GM23248 (cell line): ENCODE measurements at regions not wholly inside any gene's neighbourhood (a gene's known extent, or its start where the extent isn't known, plus 50 kb on each side); places are given as distances from the start of the nearest gene placed in this dataset.
A peak's percentile ranks its signal among the peaks of the same experiment; 100 is the strongest.

Source experiments
- DNase-seq: peaks from one replicate; pipeline ENCODE4 v3.0.0-alpha.2; 2015
- H2AFZ ChIP-seq: fragments of 200-600 bp; sonication (generic); 2 replicates; pipeline ENCODE4 v1.6.1; 2016; ENCODE audit warnings: antibody characterized with exemption
- H3F3A ChIP-seq: fragments of 200-600 bp; sonication (generic); 2 replicates; pipeline ENCODE4 v1.6.1; 2016; ENCODE audit warnings: mild to moderate bottlenecking, antibody characterized with exemption, mixed run types; ENCODE audit not compliant: insufficient read depth
- H3K27ac ChIP-seq: fragments of 200-600 bp; sonication (generic); 2 replicates; pipeline ENCODE4 v1.5.1; 2016; ENCODE audit warnings: mild to moderate bottlenecking
- H3K27me3 ChIP-seq: fragments of 200-600 bp; sonication (generic); replicated peaks from 2 replicates; pipeline ENCODE4 v1.6.1; 2016; ENCODE audit warnings: mild to moderate bottlenecking; ENCODE audit not compliant: insufficient read depth
- H3K36me3 ChIP-seq: fragments of 200-600 bp; sonication (generic); 2 replicates; pipeline ENCODE4 v1.6.1; 2016; ENCODE audit warnings: low read depth, mild to moderate bottlenecking
- H3K4me1 ChIP-seq: fragments of 200-600 bp; sonication (generic); 2 replicates; pipeline ENCODE4 v1.6.1; 2016; ENCODE audit warnings: mild to moderate bottlenecking; ENCODE audit not compliant: insufficient read depth
- H3K4me2 ChIP-seq: fragments of 200-600 bp; sonication (generic); one replicate; pipeline ENCODE4 v1.6.1; 2016; ENCODE audit warnings: mild to moderate bottlenecking; ENCODE audit not compliant: unreplicated experiment
- H3K4me3 ChIP-seq: fragments of 200-600 bp; sonication (generic); 2 replicates; pipeline ENCODE4 v1.5.1; 2016; ENCODE audit warnings: mild to moderate bottlenecking
- H3K79me2 ChIP-seq: fragments of 200-600 bp; sonication (generic); 2 replicates; pipeline ENCODE4 v1.6.1; 2016; ENCODE audit warnings: mild to moderate bottlenecking; ENCODE audit not compliant: insufficient read depth
- H3K9ac ChIP-seq: fragments of 200-600 bp; sonication (generic); 2 replicates; pipeline ENCODE4 v1.6.1; 2016; ENCODE audit warnings: mild to moderate bottlenecking
- H3K9me2 ChIP-seq: fragments of 200-600 bp; sonication (generic); 2 replicates; pipeline ENCODE4 v1.6.1; 2016; ENCODE audit warnings: mixed run types, mild to moderate bottlenecking, moderate library complexity; ENCODE audit not compliant: insufficient read depth
- H3K9me3 ChIP-seq: fragments of 200-600 bp; sonication (generic); one replicate; pipeline ENCODE4 v1.6.1; 2017; ENCODE audit warnings: low read depth
- H4K20me1 ChIP-seq: fragments of 200-600 bp; sonication (generic); 2 replicates; pipeline ENCODE4 v1.6.0; 2016; ENCODE audit not compliant: insufficient read depth
- EZH2 ChIP-seq: fragments of 200-600 bp; sonication (generic); IDR thresholded peaks from 2 replicates; pipeline ENCODE4 v1.6.1; 2018; ENCODE audit warnings: antibody characterized with exemption, mild to moderate bottlenecking; ENCODE audit not compliant: insufficient read depth, poor library complexity, severe bottlenecking
- EZH2phosphoT487 ChIP-seq: fragments of 200-600 bp; sonication (generic); IDR thresholded peaks from 2 replicates; pipeline ENCODE4 v1.6.1; 2018; ENCODE audit warnings: antibody characterized with exemption, moderate library complexity, mild to moderate bottlenecking, low read depth; ENCODE audit not compliant: insufficient read depth
- WGBS, 2 experiments: methylation state at CpG; one replicate each; pipeline ENCODE4 v1.1.6; 2015 to 2017; ENCODE audit warnings: low lambda C conversion rate in 2 of 2, low coverage in 1 of 2; ENCODE audit errors: missing lambda C conversion rate in 2 of 2; 5-methylcytosine and 5-hydroxymethylcytosine counted together
- in situ Hi-C: fragments of 300-500 bp; cut with MboI; formaldehyde crosslinking; loops from 2 replicates; pipeline ENCODE4 v1.15.0; 2020

GRCh38 chr1:29395736-29396437 lies 159.6 kb downstream of the PTPRU start:
- Histone ChIP-seq H4K20me1 (no peaks in the 10 kb centered on the region), H3K9me2 (no peaks in the 10 kb centered on the region), H3K36me3 (no peaks in the 10 kb centered on the region), H2AFZ (no peak overlapping the region), H3K27ac (no peak overlapping the region), H3K4me3 (no peak overlapping the region), H3K9ac (no peak overlapping the region), H3K27me3 (no peaks in the 10 kb centered on the region), H3F3A (peaks cover 13% of the 10 kb centered on the region; the same call in 1 of the 2 replicates), H3K9me3 (no peaks in the 10 kb centered on the region), H3K79me2 (no peaks in the 10 kb centered on the region), H3K4me2 (no peak overlapping the region), H3K4me1 (peaks cover 14% of the 10 kb centered on the region; the same call in 1 of the 2 replicates)
- in situ Hi-C loops: no loop called here
- no peak for TF ChIP-seq EZH2
- no peak for TF ChIP-seq EZH2phosphoT487
- peak; percentile 39 for DNase-seq
- 36 to 40% methylated on average over 5 of the region's 5 CpGs for WGBS, 2 experiments

- in situ Hi-C loops: no loop called here
- no peak overlapping the region for H3K27ac ChIP-seq
Measured at GRCh38 chr1:29394521-29395225, 158.4 kb downstream of the PTPRU start.

GRCh38 chr1:29393451-29393826 lies 157.1 kb downstream of the PTPRU start:
- Histone ChIP-seq H3K36me3 (no peaks in the 10 kb centered on the region), H3K4me3 (no peak overlapping the region), H2AFZ (no peak overlapping the region), H3K27me3 (no peaks in the 10 kb centered on the region), H3K4me2 (no peak overlapping the region), H3K9me3 (no peaks in the 10 kb centered on the region), H3F3A (0 out of 2 replicates have a peak, but pooled peaks cover 3% of the 10 kb centered on the region), H3K79me2 (no peaks in the 10 kb centered on the region), H3K4me1 (0 out of 2 replicates have a peak, but pooled peaks cover 9% of the 10 kb centered on the region), H4K20me1 (no peaks in the 10 kb centered on the region), H3K27ac (no peak overlapping the region), H3K9me2 (no peaks in the 10 kb centered on the region), H3K9ac (no peak overlapping the region)
- TF ChIP-seq EZH2 (no peak), EZH2phosphoT487 (no peak)
- in situ Hi-C loops: no loop called here
- WGBS, 2 experiments: 75 to 80% methylated on average over 2 of the region's 2 CpGs
- DNase-seq: no peak

More at GRCh38 chr1:29394521-29395225, 158.4 kb downstream of the PTPRU start:
- Histone ChIP-seq H3K9me2 (no peaks in the 10 kb centered on the region), H2AFZ (no peak overlapping the region), H3K27me3 (no peaks in the 10 kb centered on the region), H3K9ac (no peak overlapping the region), H3K79me2 (no peaks in the 10 kb centered on the region), H3K36me3 (no peaks in the 10 kb centered on the region), H3K4me1 (peaks cover 14% of the 10 kb centered on the region; the same call in 1 of the 2 replicates), H3K4me2 (no peak overlapping the region), H3K4me3 (no peak overlapping the region), H3F3A (peaks cover 13% of the 10 kb centered on the region; the same call in 1 of the 2 replicates), H3K9me3 (no peaks in the 10 kb centered on the region), H4K20me1 (no peaks in the 10 kb centered on the region)
- no peak for DNase-seq
- WGBS, 2 experiments: 82 to 84% methylated on average over 9 of the region's 9 CpGs
- TF ChIP-seq EZH2phosphoT487 (no peak), EZH2 (no peak)

GRCh38 chr1:29392486-29393450 lies 156.4 kb downstream of the PTPRU start:
- H4K20me1 ChIP-seq: no peaks in the 10 kb centered on the region
- no peak overlapping the region for H3K27ac ChIP-seq
- DNase-seq: no peak
- no peaks in the 10 kb centered on the region for H3K36me3 ChIP-seq
- 0 out of 2 replicates have a peak, but pooled peaks cover 4% of the 10 kb centered on the region for H3K4me1 ChIP-seq
- no peaks in the 10 kb centered on the region for H3F3A ChIP-seq
- no peaks in the 10 kb centered on the region for H3K9me2 ChIP-seq
- H3K79me2 ChIP-seq: no peaks in the 10 kb centered on the region
- no peak for TF ChIP-seq EZH2
- no peak for TF ChIP-seq EZH2phosphoT487
- WGBS, 2 experiments: 58 to 59% methylated on average over 7 of the region's 7 CpGs
- no peak overlapping the region for H3K9ac ChIP-seq
- no peaks in the 10 kb centered on the region for H3K9me3 ChIP-seq
- no peak overlapping the region for H2AFZ ChIP-seq
- no peak overlapping the region for H3K4me3 ChIP-seq
- H3K4me2 ChIP-seq: no peak overlapping the region
- in situ Hi-C loops: no loop called here
- H3K27me3 ChIP-seq: no peaks in the 10 kb centered on the region
